Esophagus muscularis mucosa (tissue), 4 donors: ENCODE measurements at regions not wholly inside any gene's neighbourhood (a gene's known extent, or its start where the extent isn't known, plus 50 kb on each side); places are given as distances from the start of the nearest gene placed in this dataset.
A peak's percentile ranks its signal among the peaks of the same experiment; 100 is the strongest.

Experiments
- DNase-seq: peaks from one replicate; pipeline ENCODE4 v3.0.0-alpha.2; 2017; ENCODE audit errors: extremely low spot score
- H3K27ac ChIP-seq, 4 donors: fragments of 200-600 bp; sonication (generic); replicated peaks in 1 of 4; 1 replicate in 3 of 4; 2 replicates in 1 of 4; pipeline ENCODE4 v1.5.1; 2016 to 2019; ENCODE audit warnings: mild to moderate bottlenecking in 1 of 4
- H3K27me3 ChIP-seq, 4 donors: fragments of 200-600 bp; sonication (generic); one replicate each; pipeline versions ENCODE4 v1.5.1 to v1.6.0; 2016 to 2019
- H3K36me3 ChIP-seq, 4 donors: fragments of 200-600 bp; sonication (generic); one replicate each; pipeline ENCODE4 v1.5.1; 2016 to 2019
- H3K4me1 ChIP-seq, 4 donors: fragments of 200-600 bp; sonication (generic); one replicate each; pipeline ENCODE4 v1.5.1; 2016 to 2019
- H3K4me3 ChIP-seq, 4 donors: fragments of 200-600 bp; sonication (generic); 1 replicate in 2 of 4; 2 replicates in 2 of 4; pipeline ENCODE4 v1.5.1; 2016 to 2019; ENCODE audit warnings: mild to moderate bottlenecking in 4 of 4, moderate library complexity in 1 of 4
- H3K9me3 ChIP-seq, 4 donors: fragments of 200-600 bp; sonication (generic); 1 replicate in 3 of 4; 2 replicates in 1 of 4; pipeline ENCODE4 v1.5.1; 2016 to 2019
- CTCF ChIP-seq, 3 experiments: fragments of 200-600 bp in 2 of 3; fragments of 450-650 bp in 1 of 3; sonication (generic) in 2 of 3; IDR thresholded peaks; one replicate each; pipeline ENCODE4 v1.5.1; 2017 to 2019; ENCODE audit warnings: antibody characterized with exemption in 3 of 3, mild to moderate bottlenecking in 2 of 3, moderate library complexity in 1 of 3
- EP300 ChIP-seq: sonication (generic); formaldehyde crosslinking; IDR thresholded peaks from one replicate; pipeline ENCODE4 v1.6.1; 2017; ENCODE audit warnings: antibody characterized with exemption
- POLR2A ChIP-seq: fragments of 450-650 bp; IDR thresholded peaks from one replicate; pipeline ENCODE4 v1.6.1; 2017; ENCODE audit warnings: antibody characterized with exemption, moderate library complexity, mild to moderate bottlenecking, low read depth
- POLR2AphosphoS5 ChIP-seq, 2 donors: sonication (generic); formaldehyde crosslinking; IDR thresholded peaks; one replicate each; pipeline ENCODE4 v1.6.1; 2017; ENCODE audit warnings: antibody characterized with exemption in 2 of 2
- WGBS: methylation state at CpG from one replicate; pipeline ENCODE4 v1.1.5; 2018; 5-methylcytosine and 5-hydroxymethylcytosine counted together
- intact Hi-C: fragments of 100-400 bp; cut with DNase I; formaldehyde crosslinking; loops from one replicate; pipeline ENCODE4 v1.15.1; 2023

GRCh38 chr1:167145965-167146364 is 52.1 kb downstream of the STYXL2 start:
- H3K27me3 ChIP-seq, result no peaks in the 10 kb centered on the region
- WGBS, result 73% methylated on average over 2 of the region's 2 CpGs
- H3K27ac ChIP-seq, result no peak overlapping the region
- no peaks in the 10 kb centered on the region for H3K36me3 ChIP-seq
- TF ChIP-seq CTCF (IDR thresholded peaks at IDR 0.05), result no peak
- TF ChIP-seq POLR2AphosphoS5 (IDR thresholded peaks at IDR 0.05), result no peak
- DNase-seq, result no peak
- H3K4me3 ChIP-seq, result no peak overlapping the region
- peaks cover 0 to 13% (median 10%) of the 10 kb centered on the region in 4 donors for H3K4me1 ChIP-seq
- intact Hi-C loops, result no loop called here
- H3K9me3 ChIP-seq, result no peaks in the 10 kb centered on the region

GRCh38 chr1:167146903-167147539 is 53.1 kb downstream of the STYXL2 start:
- Histone ChIP-seq H3K36me3 (no peaks in the 10 kb centered on the region), H3K4me1 (peaks cover 0 to 13% (median 10%) of the 10 kb centered on the region in 4 donors), H3K9me3 (no peaks in the 10 kb centered on the region), H3K27me3 (no peaks in the 10 kb centered on the region), H3K4me3 (no peak overlapping the region), H3K27ac (no peak overlapping the region)
- 65% methylated on average over 2 of the region's 2 CpGs for WGBS
- intact Hi-C loops, result no loop called here
- no peak for DNase-seq
- TF ChIP-seq CTCF (IDR thresholded peaks at IDR 0.05), result no peak
- no peak for TF ChIP-seq EP300

GRCh38 chr1:167148421-167148820 is 54.5 kb downstream of the STYXL2 start:
- peak; percentile 21 for DNase-seq
- Histone ChIP-seq H3K27me3 (no peaks in the 10 kb centered on the region), H3K4me1 (peaks cover 0 to 13% (median 10%) of the 10 kb centered on the region in 4 donors), H3K9me3 (no peaks in the 10 kb centered on the region), H3K27ac (no peak overlapping the region), H3K4me3 (no peak overlapping the region), H3K36me3 (no peaks in the 10 kb centered on the region)
- no peak for TF ChIP-seq POLR2AphosphoS5 (IDR thresholded peaks at IDR 0.05)
- TF ChIP-seq POLR2A, result no peak
- no peak for TF ChIP-seq EP300
- TF ChIP-seq CTCF (IDR thresholded peaks at IDR 0.05), result no peak
- intact Hi-C loops, result no loop called here
- 30% methylated on average over 1 of the region's 1 CpG for WGBS

GRCh38 chr1:167149793-167150491 is 56.1 kb downstream of the STYXL2 start:
- Histone ChIP-seq H3K36me3 (no peaks in the 10 kb centered on the region), H3K27me3 (no peaks in the 10 kb centered on the region)
- 66% methylated on average over 4 of the region's 4 CpGs for WGBS

More at GRCh38 chr1:167149793-167150491, 56.1 kb downstream of the STYXL2 start:
- TF ChIP-seq CTCF (IDR thresholded peaks at IDR 0.05) (no peak), POLR2A (no peak), EP300 (no peak), POLR2AphosphoS5 (IDR thresholded peaks at IDR 0.05) (no peak)
- DNase-seq, result peak; percentile 37
- Histone ChIP-seq H3K27ac (no peak overlapping the region), H3K4me1 (peaks cover 0 to 13% (median 10%) of the 10 kb centered on the region in 4 donors), H3K9me3 (no peaks in the 10 kb centered on the region), H3K4me3 (no peak overlapping the region)
- intact Hi-C loops, result no loop called here
